Peyer's patch (tissue), 4 donors: ENCODE measurements at regions not wholly inside any gene's neighbourhood (a gene's known extent, or its start where the extent isn't known, plus 50 kb on each side); places are given as distances from the start of the nearest gene placed in this dataset.

ENCODE experiments used
- DNase-seq, 3 donors: peaks; one replicate each; pipeline ENCODE4 v3.0.0-alpha.2; 2017 to 2019
- H3K27ac ChIP-seq, 4 donors: fragments of 200-600 bp; sonication (generic); one replicate each; pipeline ENCODE4 v1.5.1; 2016 to 2019
- H3K27me3 ChIP-seq, 2 donors: fragments of 200-600 bp; sonication (generic); one replicate each; pipeline ENCODE4 v1.5.1; 2019
- H3K36me3 ChIP-seq, 3 donors: fragments of 200-600 bp; sonication (generic); one replicate each; pipeline ENCODE4 v1.5.1; 2016 to 2019
- H3K4me1 ChIP-seq, 4 donors: fragments of 200-600 bp; sonication (generic); one replicate each; pipeline ENCODE4 v1.5.1; 2016 to 2019
- H3K4me3 ChIP-seq, 4 donors: fragments of 200-600 bp; sonication (generic); 1 replicate in 3 of 4; 2 replicates in 1 of 4; pipeline ENCODE4 v1.5.1; 2016 to 2019; ENCODE audit warnings: mild to moderate bottlenecking in 1 of 4
- H3K9me3 ChIP-seq, 4 donors: fragments of 200-600 bp; sonication (generic); one replicate each; pipeline ENCODE4 v1.5.1; 2016 to 2019; ENCODE audit warnings: mild to moderate bottlenecking in 1 of 4
- POLR2A ChIP-seq, 2 donors: fragments of 450-650 bp; IDR thresholded peaks; one replicate each; pipeline ENCODE4 v1.5.1; 2017; ENCODE audit warnings: antibody characterized with exemption in 2 of 2, mild to moderate bottlenecking in 2 of 2, moderate library complexity in 2 of 2
- TF ChIP-seq, protein P1 (sequence below), 6 experiments: fragments of 450-650 bp in 4 of 6; fragments of 200-600 bp in 2 of 6; sonication (generic) in 1 of 6; IDR thresholded peaks; one replicate each; pipeline ENCODE4 v1.5.1; 2017 to 2019; ENCODE audit warnings: antibody characterized with exemption in 6 of 6, mild to moderate bottlenecking in 3 of 6, moderate library complexity in 1 of 6

DNA sequence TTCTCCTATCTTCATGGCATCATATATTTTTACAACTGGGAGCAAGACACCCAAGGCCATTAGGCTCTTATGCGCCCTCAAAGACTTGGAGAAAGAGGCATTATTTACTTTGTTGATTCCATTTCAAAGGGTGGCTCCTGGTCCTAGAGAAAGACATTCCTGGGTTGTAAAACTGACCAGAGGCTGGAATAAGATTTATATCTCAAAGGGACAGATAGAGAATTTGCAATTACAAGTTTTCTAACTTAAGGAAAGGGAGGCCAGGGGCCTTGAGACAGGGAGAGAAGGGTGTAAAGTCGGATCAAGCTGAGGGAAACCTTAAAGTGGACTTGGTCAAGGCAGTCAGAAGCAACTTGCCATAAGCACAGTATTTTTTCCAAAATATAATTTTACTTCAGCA lies 1086.0 kb downstream of the SORCS3 start:
- H3K4me1 ChIP-seq: no peaks in the 10 kb centered on the region
- TF ChIP-seq POLR2A (IDR thresholded peaks at IDR 0.05): no peak
- TF ChIP-seq, protein P1, sequence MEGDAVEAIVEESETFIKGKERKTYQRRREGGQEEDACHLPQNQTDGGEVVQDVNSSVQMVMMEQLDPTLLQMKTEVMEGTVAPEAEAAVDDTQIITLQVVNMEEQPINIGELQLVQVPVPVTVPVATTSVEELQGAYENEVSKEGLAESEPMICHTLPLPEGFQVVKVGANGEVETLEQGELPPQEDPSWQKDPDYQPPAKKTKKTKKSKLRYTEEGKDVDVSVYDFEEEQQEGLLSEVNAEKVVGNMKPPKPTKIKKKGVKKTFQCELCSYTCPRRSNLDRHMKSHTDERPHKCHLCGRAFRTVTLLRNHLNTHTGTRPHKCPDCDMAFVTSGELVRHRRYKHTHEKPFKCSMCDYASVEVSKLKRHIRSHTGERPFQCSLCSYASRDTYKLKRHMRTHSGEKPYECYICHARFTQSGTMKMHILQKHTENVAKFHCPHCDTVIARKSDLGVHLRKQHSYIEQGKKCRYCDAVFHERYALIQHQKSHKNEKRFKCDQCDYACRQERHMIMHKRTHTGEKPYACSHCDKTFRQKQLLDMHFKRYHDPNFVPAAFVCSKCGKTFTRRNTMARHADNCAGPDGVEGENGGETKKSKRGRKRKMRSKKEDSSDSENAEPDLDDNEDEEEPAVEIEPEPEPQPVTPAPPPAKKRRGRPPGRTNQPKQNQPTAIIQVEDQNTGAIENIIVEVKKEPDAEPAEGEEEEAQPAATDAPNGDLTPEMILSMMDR (IDR thresholded peaks at IDR 0.05): no peak
- H3K27me3 ChIP-seq: no peaks in the 10 kb centered on the region
- H3K4me3 ChIP-seq: no peak overlapping the region
- no peak for DNase-seq
- H3K9me3 ChIP-seq: no peaks in the 10 kb centered on the region
- H3K27ac ChIP-seq: no peak overlapping the region
- no peaks in the 10 kb centered on the region for H3K36me3 ChIP-seq

DNA sequence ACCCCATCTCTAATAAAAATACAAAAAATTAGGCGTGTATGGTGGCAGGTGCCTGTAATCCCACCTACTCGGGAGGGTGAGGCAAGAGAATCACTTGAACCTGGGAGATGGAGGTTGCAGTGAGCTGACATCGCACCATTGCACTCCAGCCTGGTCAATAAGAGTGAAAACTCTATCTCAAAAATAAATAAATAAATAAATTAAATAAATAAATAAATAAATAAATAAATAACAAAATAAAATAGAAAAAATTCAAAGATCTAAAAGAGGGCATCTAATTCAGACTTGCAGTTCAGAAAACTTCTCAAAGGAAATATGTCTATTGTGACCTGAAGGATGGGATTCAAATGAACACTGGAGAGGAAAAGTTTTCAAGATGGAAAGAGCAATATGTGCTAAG lies 1085.1 kb downstream of the SORCS3 start:
- H3K36me3 ChIP-seq: no peaks in the 10 kb centered on the region
- H3K27ac ChIP-seq: no peak overlapping the region
- no peak overlapping the region for H3K4me3 ChIP-seq
- DNase-seq: no peak
- TF ChIP-seq, protein P1 (IDR thresholded peaks at IDR 0.05): no peak
- no peak for TF ChIP-seq POLR2A (IDR thresholded peaks at IDR 0.05)
- no peaks in the 10 kb centered on the region for H3K27me3 ChIP-seq
- no peaks in the 10 kb centered on the region for H3K4me1 ChIP-seq
- no peaks in the 10 kb centered on the region for H3K9me3 ChIP-seq

DNA sequence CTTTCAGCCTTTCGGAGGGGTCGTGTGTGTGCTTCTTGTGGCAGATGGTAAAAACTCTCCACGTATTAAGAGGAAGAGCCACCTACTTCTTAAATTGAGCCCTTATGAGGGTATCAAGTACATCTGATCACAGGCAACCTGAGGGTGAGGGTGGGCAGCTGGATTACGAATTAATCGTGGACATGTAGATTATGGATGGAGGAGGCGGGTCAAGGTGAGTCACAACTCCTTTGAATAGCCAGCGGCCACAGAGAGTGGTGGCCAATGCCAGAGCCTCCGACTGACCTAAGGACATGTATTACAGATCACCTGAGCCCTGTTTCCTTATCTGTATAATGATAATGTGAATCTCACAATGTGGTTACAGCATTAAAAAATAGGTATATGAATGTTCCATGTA lies 1083.9 kb downstream of the SORCS3 start:
- H3K36me3 ChIP-seq: no peaks in the 10 kb centered on the region
- H3K4me1 ChIP-seq: no peaks in the 10 kb centered on the region
- no peak overlapping the region for H3K4me3 ChIP-seq
- H3K27me3 ChIP-seq: no peaks in the 10 kb centered on the region
- no peak for TF ChIP-seq POLR2A (IDR thresholded peaks at IDR 0.05)
- TF ChIP-seq, protein P1 (IDR thresholded peaks at IDR 0.05): no peak
- H3K9me3 ChIP-seq: no peaks in the 10 kb centered on the region
- no peak for DNase-seq
- no peak overlapping the region for H3K27ac ChIP-seq

GRCh38 chr10:105718207-105718995 lies 1077.3 kb downstream of the SORCS3 start:
- DNase-seq: no peak
- no peaks in the 10 kb centered on the region for H3K4me1 ChIP-seq
- no peaks in the 10 kb centered on the region for H3K9me3 ChIP-seq
- TF ChIP-seq, protein P1 (IDR thresholded peaks at IDR 0.05): no peak
- TF ChIP-seq POLR2A (IDR thresholded peaks at IDR 0.05): no peak
- H3K36me3 ChIP-seq: no peaks in the 10 kb centered on the region
- no peak overlapping the region for H3K27ac ChIP-seq
- H3K27me3 ChIP-seq: no peaks in the 10 kb centered on the region
- H3K4me3 ChIP-seq: no peak overlapping the region

- no peak overlapping the region for H3K4me3 ChIP-seq
- no peaks in the 10 kb centered on the region for H3K27me3 ChIP-seq
- TF ChIP-seq, protein P1 (IDR thresholded peaks at IDR 0.05): no peak
- TF ChIP-seq POLR2A (IDR thresholded peaks at IDR 0.05): no peak
- H3K4me1 ChIP-seq: no peaks in the 10 kb centered on the region
- no peaks in the 10 kb centered on the region for H3K9me3 ChIP-seq
- H3K27ac ChIP-seq: no peak overlapping the region
- no peak for DNase-seq
- no peaks in the 10 kb centered on the region for H3K36me3 ChIP-seq
Observed at GRCh38 chr10:105714728-105715127, 1073.6 kb downstream of the SORCS3 start.
